22Rv1 (cell line): ENCODE measurements at regions not wholly inside any gene's neighbourhood (a gene's known extent, or its start where the extent isn't known, plus 50 kb on each side); places are given as distances from the start of the nearest gene placed in this dataset.

Experiments
- CTCF ChIP-seq: fragments of 450-650 bp; IDR thresholded peaks from 2 replicates; pipeline ENCODE4 v1.5.1; 2017; ENCODE audit warnings: mild to moderate bottlenecking
- ZFX ChIP-seq: fragments of 450-650 bp; IDR thresholded peaks from 2 replicates; pipeline ENCODE4 v1.6.1; 2017; ENCODE audit warnings: antibody characterized with exemption, borderline replicate concordance

- TF ChIP-seq CTCF (no peak), ZFX (no peak)
These were observed 102.9 kb upstream of the SMYD2 start for GRCh38 chr1:214178102-214178501.
